DMS53 treated with DMSO at 0.1 percent for 48 hours (cell line): ENCODE measurements at regions not wholly inside any gene's neighbourhood (a gene's known extent, or its start where the extent isn't known, plus 50 kb on each side); places are given as distances from the start of the nearest gene placed in this dataset.
"Not testable (repeated sequence)": the region's sequence is repeated elsewhere in the genome, so short reads cannot be mapped to it uniquely, and the experiment has no call there.

Source experiments
- DNase-seq: peaks from one replicate; lab custom pipeline; 2025; ENCODE audit not compliant: unreplicated experiment; lab: John Stamatoyannopoulos, UW

- no peak for DNase-seq
These were observed 245.2 kb upstream of the REG3G start for GRCh38 chr2:78780256-78780655.

- DNase-seq, result no peak
These were observed 244.5 kb upstream of the REG3G start for GRCh38 chr2:78780864-78781583.

- DNase-seq, result no peak
These were observed 243.3 kb upstream of the REG3G start for GRCh38 chr2:78782196-78782595.

- DNase-seq, result no peak
These were observed 213.4 kb upstream of the REG3G start for GRCh38 chr2:78811955-78812610.

- no peak for DNase-seq
These were observed 211.0 kb upstream of the REG3G start for GRCh38 chr2:78814331-78814986.

- no peak for DNase-seq
These were observed 208.1 kb upstream of the REG3G start for GRCh38 chr2:78817430-78817829.

- DNase-seq, result no peak
These were observed 193.0 kb upstream of the REG3G start for GRCh38 chr2:78832481-78832880.

GRCh38 chr2:78839259-78839658 lies 186.2 kb upstream of the REG3G start:
- no peak for DNase-seq

GRCh38 chr2:78840311-78840710 lies 185.2 kb upstream of the REG3G start:
- not testable (repeated sequence) for DNase-seq

- no peak for DNase-seq
These were observed 179.8 kb upstream of the REG3G start for GRCh38 chr2:78845664-78846185.

GRCh38 chr2:78861546-78861945 lies 164.0 kb upstream of the REG3G start:
- DNase-seq, result peak; percentile 43

- no peak for DNase-seq
These were observed 161.3 kb upstream of the REG3G start for GRCh38 chr2:78864205-78864604.

GRCh38 chr2:78865667-78866066 lies 159.8 kb upstream of the REG3G start:
- no peak for DNase-seq

- no peak for DNase-seq
These were observed 155.0 kb upstream of the REG3G start for GRCh38 chr2:78870343-78870967.

- DNase-seq, result no peak
These were observed 152.0 kb upstream of the REG3G start for GRCh38 chr2:78873526-78873925.

- no peak for DNase-seq
These were observed 149.2 kb upstream of the REG3G start for GRCh38 chr2:78876316-78876688.

- DNase-seq, result no peak
These were observed 138.1 kb upstream of the REG3G start for GRCh38 chr2:78887446-78887845.

GRCh38 chr2:78890935-78891334 lies 134.6 kb upstream of the REG3G start:
- DNase-seq, result no peak

GRCh38 chr2:78892295-78892694 lies 133.2 kb upstream of the REG3G start:
- DNase-seq, result no peak

GRCh38 chr2:78895022-78895421 lies 130.5 kb upstream of the REG3G start:
- no peak for DNase-seq

- DNase-seq, result peak; percentile 26
These were observed 129.0 kb upstream of the REG3G start for GRCh38 chr2:78896536-78896935.

- no peak for DNase-seq
These were observed 118.4 kb upstream of the REG3G start for GRCh38 chr2:78907089-78907488.
